ENCODE measurements at regions not wholly inside any gene's neighbourhood (a gene's known extent, or its start where the extent isn't known, plus 50 kb on each side); places are given as distances from the start of the nearest gene placed in this dataset.

- no peak for DNase-seq (ENCODE audit: low read depth)
- no peak for TF ChIP-seq CTCF (IDR thresholded peaks at IDR 0.05; ENCODE audit: low read length, missing control alignments)
- H3K4me3 ChIP-seq (replicated peaks; ENCODE audit: low read depth, low read length), result no peak overlapping the region
Observed at GRCh38 chr1:14098294-14098913, 398.4 kb downstream of the PRDM2 start.

- TF ChIP-seq CTCF (IDR thresholded peaks at IDR 0.05; ENCODE audit: low read length, missing control alignments), result no peak
- H3K4me3 ChIP-seq (replicated peaks; ENCODE audit: low read depth, low read length), result no peak overlapping the region
- no peak for DNase-seq (ENCODE audit: low read depth)
Observed at GRCh38 chr1:14100444-14100843, 400.5 kb downstream of the PRDM2 start.

DNA sequence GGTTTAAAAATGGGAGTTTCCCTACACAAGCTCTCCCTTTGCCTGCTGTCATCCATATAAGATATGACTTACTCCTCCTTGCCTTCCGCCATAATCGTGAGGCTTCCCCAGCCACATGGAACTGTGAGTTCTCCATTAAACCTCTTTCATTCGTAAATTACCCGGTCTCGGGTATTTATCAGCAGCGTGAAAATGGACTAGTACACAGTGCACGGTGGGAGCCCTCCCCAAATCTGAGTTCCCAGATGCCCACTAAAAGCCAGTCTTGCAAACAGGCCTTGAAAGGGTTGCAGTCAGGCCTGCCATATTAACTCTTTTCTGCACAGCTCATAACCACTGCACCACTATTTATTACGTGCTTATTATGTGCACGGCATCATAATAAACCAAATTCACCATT lies 400.9 kb downstream of the PRDM2 start:
- no peak for TF ChIP-seq CTCF (IDR thresholded peaks at IDR 0.05; ENCODE audit: low read length, missing control alignments)
- H3K4me3 ChIP-seq (replicated peaks; ENCODE audit: low read depth, low read length), result no peak overlapping the region
- DNase-seq (ENCODE audit: low read depth), result no peak

DNA sequence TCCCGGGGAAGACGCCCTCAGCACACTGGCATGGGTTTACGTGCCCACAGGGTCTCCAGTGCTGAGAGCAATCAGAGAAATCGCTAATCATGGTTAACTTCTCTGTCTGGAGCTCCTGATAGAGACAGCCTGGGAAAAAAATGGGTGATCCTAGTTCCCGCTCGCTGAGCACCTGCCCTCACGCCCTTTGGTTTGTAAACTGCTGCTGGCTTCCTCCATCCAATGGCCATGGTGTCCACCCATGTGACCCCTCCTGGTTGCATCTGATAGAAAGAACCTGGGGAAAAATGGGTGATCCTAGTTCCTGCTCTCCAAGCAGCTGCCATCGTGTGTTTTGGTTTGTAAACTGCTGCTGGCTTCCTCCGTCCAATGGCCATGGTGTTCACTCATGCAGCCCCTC lies 402.2 kb downstream of the PRDM2 start:
- no peak for DNase-seq (ENCODE audit: low read depth)
- TF ChIP-seq CTCF (IDR thresholded peaks at IDR 0.05; ENCODE audit: low read length, missing control alignments), result no peak
- no peak overlapping the region for H3K4me3 ChIP-seq (replicated peaks; ENCODE audit: low read depth, low read length)

GRCh38 chr1:14103878-14104430 lies 404.0 kb downstream of the PRDM2 start:
- TF ChIP-seq CTCF (IDR thresholded peaks at IDR 0.05; ENCODE audit: low read length, missing control alignments), result no peak
- no peak overlapping the region for H3K4me3 ChIP-seq (replicated peaks; ENCODE audit: low read depth, low read length)
- no peak for DNase-seq (ENCODE audit: low read depth)

DNA sequence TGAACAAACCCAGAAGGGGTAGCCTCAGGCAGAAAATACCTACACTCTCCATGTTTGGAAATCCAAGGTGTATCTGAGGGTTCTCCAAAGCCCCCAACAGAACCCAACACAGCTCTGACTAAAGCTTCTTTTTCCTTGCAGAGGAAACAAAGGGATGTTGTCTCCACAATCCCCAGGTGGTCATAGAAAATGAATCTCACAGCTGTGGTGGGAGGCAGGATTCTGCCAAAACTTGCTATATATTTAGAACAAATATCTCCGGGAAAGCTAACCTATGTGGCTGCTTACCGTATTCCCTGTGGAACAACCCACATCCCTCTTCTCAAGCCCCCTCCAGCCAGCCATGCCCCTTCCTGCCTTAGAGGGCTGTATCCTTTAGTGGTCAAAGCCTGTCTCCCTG lies 406.1 kb downstream of the PRDM2 start:
- no peak for TF ChIP-seq CTCF (IDR thresholded peaks at IDR 0.05; ENCODE audit: low read length, missing control alignments)
- H3K4me3 ChIP-seq (replicated peaks; ENCODE audit: low read depth, low read length), result no peak overlapping the region
- DNase-seq (ENCODE audit: low read depth), result no peak
